T-helper 1 cell (primary cell): ENCODE measurements at regions not wholly inside any gene's neighbourhood (a gene's known extent, or its start where the extent isn't known, plus 50 kb on each side); places are given as distances from the start of the nearest gene placed in this dataset.

ENCODE experiments used
- DNase-seq, 5 donors: peaks; one replicate each; pipeline ENCODE4 v3.0.0-alpha.2; 2012 to 2020

GRCh38 chr16:49910541-49911071 lies 54.7 kb upstream of the ZNF423 start:
- no peak for DNase-seq

- DNase-seq: no peak
Observed at GRCh38 chr16:49911430-49911829, 55.5 kb upstream of the ZNF423 start.

GRCh38 chr16:49912721-49913120 lies 56.8 kb upstream of the ZNF423 start:
- DNase-seq: no peak

GRCh38 chr16:49913720-49914119 lies 57.8 kb upstream of the ZNF423 start:
- DNase-seq: no peak

- DNase-seq: no peak
Observed at GRCh38 chr16:49914657-49915056, 58.7 kb upstream of the ZNF423 start.

- DNase-seq: no peak
Observed at GRCh38 chr16:49918257-49918656, 62.3 kb upstream of the ZNF423 start.

- DNase-seq: no peak
Observed at GRCh38 chr16:49919327-49919726, 63.4 kb upstream of the ZNF423 start.

- no peak for DNase-seq
Observed at GRCh38 chr16:49920397-49920796, 64.5 kb upstream of the ZNF423 start.

GRCh38 chr16:49921106-49921505 lies 65.2 kb upstream of the ZNF423 start:
- DNase-seq: no peak

GRCh38 chr16:49921791-49922456 lies 66.0 kb upstream of the ZNF423 start:
- DNase-seq: peak in 3 of 5 donors; percentile 9 to 26 (median 17)

GRCh38 chr16:49923411-49923810 lies 67.5 kb upstream of the ZNF423 start:
- no peak for DNase-seq

GRCh38 chr16:49924078-49924477 lies 68.2 kb upstream of the ZNF423 start:
- DNase-seq: no peak

GRCh38 chr16:49926941-49927340 lies 71.0 kb upstream of the ZNF423 start:
- DNase-seq: no peak

GRCh38 chr16:49928176-49929041 lies 72.5 kb upstream of the ZNF423 start:
- DNase-seq: no peak

- DNase-seq: no peak
Observed at GRCh38 chr16:49929626-49930025, 73.7 kb upstream of the ZNF423 start.

GRCh38 chr16:49930841-49931240 lies 74.9 kb upstream of the ZNF423 start:
- DNase-seq: no peak

- DNase-seq: no peak
Observed at GRCh38 chr16:49931266-49931665, 75.4 kb upstream of the ZNF423 start.

GRCh38 chr16:49931916-49932315 lies 76.0 kb upstream of the ZNF423 start:
- no peak for DNase-seq

GRCh38 chr16:49932434-49932833 lies 76.5 kb upstream of the ZNF423 start:
- no peak for DNase-seq

- no peak for DNase-seq
Observed at GRCh38 chr16:49932946-49933345, 77.0 kb upstream of the ZNF423 start.

- no peak for DNase-seq
Observed at GRCh38 chr16:49936791-49937190, 80.9 kb upstream of the ZNF423 start.

- no peak for DNase-seq
Observed at GRCh38 chr16:49937886-49938285, 82.0 kb upstream of the ZNF423 start.

GRCh38 chr16:49939495-49939894 lies 83.6 kb upstream of the ZNF423 start:
- DNase-seq: no peak
